Large intestine (tissue), 3 donors: ENCODE measurements at regions not wholly inside any gene's neighbourhood (a gene's known extent, or its start where the extent isn't known, plus 50 kb on each side); places are given as distances from the start of the nearest gene placed in this dataset.

Experiments
- DNase-seq, 2 donors: peaks; one replicate each; pipeline versions ENCODE4 v3.0.0 to v3.0.0-alpha.2; 2013
- H3K27ac ChIP-seq: one replicate; pipeline ENCODE4 v1.5.1; 2013; ENCODE audit warnings: low read length
- H3K27me3 ChIP-seq: 2 replicates; pipeline ENCODE4 v1.6.1; 2013; ENCODE audit warnings: low read length; ENCODE audit not compliant: control insufficient read depth, insufficient read depth
- H3K36me3 ChIP-seq: 2 replicates; pipeline ENCODE4 v1.6.1; 2013; ENCODE audit warnings: low read length; ENCODE audit not compliant: control insufficient read depth, insufficient read depth
- H3K4me1 ChIP-seq: one replicate; pipeline ENCODE4 v1.6.1; 2013; ENCODE audit warnings: low read length; ENCODE audit not compliant: control insufficient read depth, insufficient read depth
- H3K4me3 ChIP-seq: one replicate; pipeline ENCODE4 v1.5.1; 2013; ENCODE audit warnings: low read length
- H3K9me3 ChIP-seq: one replicate; pipeline ENCODE4 v1.6.1; 2013; ENCODE audit warnings: mild to moderate bottlenecking, low read depth, low read length, moderate library complexity; ENCODE audit not compliant: control insufficient read depth
- WGBS: methylation state at CpG from one replicate; pipeline ENCODE4 v1.1.5; 2013; ENCODE audit warnings: low lambda C conversion rate; ENCODE audit not compliant: insufficient coverage; 5-methylcytosine and 5-hydroxymethylcytosine counted together

GRCh38 chr13:108120302-108120701 lies 95.0 kb downstream of the LIG4 start:
- Histone ChIP-seq H3K27ac (no peak overlapping the region), H3K4me3 (no peak overlapping the region), H3K27me3 (no peaks in the 10 kb centered on the region), H3K9me3 (no peaks in the 10 kb centered on the region), H3K4me1 (peaks cover 3% of the 10 kb centered on the region), H3K36me3 (no peaks in the 10 kb centered on the region)
- DNase-seq = no peak
- 100% methylated on average over 1 of the region's 6 CpGs for WGBS

- 100% methylated on average over 1 of the region's 1 CpG for WGBS
- Histone ChIP-seq H3K27me3 (no peaks in the 10 kb centered on the region), H3K36me3 (no peaks in the 10 kb centered on the region), H3K4me1 (peaks cover 3% of the 10 kb centered on the region), H3K27ac (no peak overlapping the region), H3K4me3 (no peak overlapping the region), H3K9me3 (no peaks in the 10 kb centered on the region)
- DNase-seq = peak; percentile 23 to 55
Measured at GRCh38 chr13:108115738-108116137, 99.6 kb downstream of the LIG4 start.

DNA sequence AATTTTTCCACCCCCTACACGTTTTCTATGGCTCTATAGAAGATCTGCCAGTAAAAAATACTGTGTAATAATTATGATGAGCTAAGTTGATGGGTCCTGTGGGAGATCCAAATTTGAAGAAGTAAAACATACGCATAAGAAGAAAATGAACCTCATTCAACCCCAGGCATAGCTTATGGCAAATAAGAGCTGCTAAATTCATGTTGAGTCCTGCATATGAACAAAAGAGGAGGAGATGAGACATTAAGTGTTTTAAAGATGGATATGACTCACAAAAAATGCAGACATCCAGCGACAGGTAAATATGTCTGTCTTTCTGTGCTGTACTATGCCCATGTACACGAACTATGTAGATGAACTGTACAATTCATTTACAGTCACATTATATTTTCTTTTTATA lies 101.9 kb downstream of the LIG4 start:
- Histone ChIP-seq H3K4me1 (no peaks in the 10 kb centered on the region), H3K27me3 (no peaks in the 10 kb centered on the region), H3K9me3 (no peaks in the 10 kb centered on the region), H3K4me3 (no peak overlapping the region), H3K27ac (no peak overlapping the region), H3K36me3 (no peaks in the 10 kb centered on the region)
- DNase-seq = no peak
- 100% methylated on average over 1 of the region's 4 CpGs for whole genome bisulfite sequencing

- no peak for DNase-seq
- Histone ChIP-seq H3K9me3 (no peaks in the 10 kb centered on the region), H3K27ac (no peak overlapping the region), H3K27me3 (no peaks in the 10 kb centered on the region), H3K4me1 (no peaks in the 10 kb centered on the region), H3K4me3 (no peak overlapping the region), H3K36me3 (no peaks in the 10 kb centered on the region)
- 83% methylated on average over 1 of the region's 2 CpGs for WGBS
Measured at GRCh38 chr13:108104736-108105135, 110.6 kb downstream of the LIG4 start.

DNA sequence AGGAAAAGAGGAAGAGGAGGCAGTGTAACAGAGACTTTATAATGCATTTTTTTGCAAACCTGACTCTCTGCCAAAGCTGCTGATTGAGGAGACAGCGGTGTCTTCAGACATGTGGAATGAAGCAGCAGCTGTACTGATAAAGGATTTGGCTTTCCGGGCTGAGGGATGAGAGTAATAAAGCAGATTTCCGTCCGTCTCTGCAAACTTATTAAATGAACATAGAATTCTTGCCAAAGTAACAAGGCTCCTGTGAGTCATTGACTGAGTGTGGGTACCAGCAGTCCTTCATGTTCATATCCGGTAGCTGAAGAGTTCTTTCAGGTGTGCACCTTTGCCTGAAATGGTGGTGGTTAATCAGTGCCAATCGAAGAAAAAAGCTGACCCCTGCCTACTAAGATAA lies 112.6 kb downstream of the LIG4 start:
- H3K27ac ChIP-seq = no peak overlapping the region
- H3K27me3 ChIP-seq = no peaks in the 10 kb centered on the region
- WGBS = no CpG with 5 or more reads among the region's 6 CpGs
- no peaks in the 10 kb centered on the region for H3K36me3 ChIP-seq
- no peaks in the 10 kb centered on the region for H3K4me1 ChIP-seq
- DNase-seq = no peak
- H3K4me3 ChIP-seq = no peak overlapping the region
- H3K9me3 ChIP-seq = no peaks in the 10 kb centered on the region

DNA sequence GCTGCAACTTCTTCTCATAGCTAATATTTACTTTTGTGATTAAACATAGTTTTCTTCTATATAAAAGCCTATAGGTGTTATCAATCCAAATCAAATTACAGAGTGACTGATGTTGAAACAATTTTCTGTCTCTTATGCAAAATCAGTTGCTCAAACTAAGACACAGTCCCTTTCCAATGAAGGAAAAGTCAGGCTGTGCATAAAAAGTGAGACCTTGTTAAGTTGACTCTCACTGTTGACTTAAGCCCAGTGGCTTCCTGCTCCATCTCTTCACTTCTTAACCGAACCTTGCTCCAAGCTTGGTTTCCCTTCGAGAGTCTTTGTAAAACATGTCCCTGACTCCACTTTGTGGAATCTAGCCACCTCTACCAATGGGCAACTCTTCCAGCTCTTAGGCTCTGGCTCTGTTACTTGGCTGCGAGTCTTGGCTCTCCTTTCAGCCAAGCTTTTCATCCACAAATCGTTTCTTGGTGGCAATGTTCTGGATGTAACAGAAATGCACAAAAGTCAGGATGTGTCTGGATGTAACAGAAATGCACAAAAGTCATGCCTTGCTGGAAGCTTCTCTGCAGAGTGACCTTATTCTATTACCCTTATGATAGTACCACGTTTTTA lies 118.9 kb downstream of the LIG4 start:
- no peak for DNase-seq
- H3K9me3 ChIP-seq = no peaks in the 10 kb centered on the region
- 80% methylated on average over 2 of the region's 5 CpGs for WGBS

DNA sequence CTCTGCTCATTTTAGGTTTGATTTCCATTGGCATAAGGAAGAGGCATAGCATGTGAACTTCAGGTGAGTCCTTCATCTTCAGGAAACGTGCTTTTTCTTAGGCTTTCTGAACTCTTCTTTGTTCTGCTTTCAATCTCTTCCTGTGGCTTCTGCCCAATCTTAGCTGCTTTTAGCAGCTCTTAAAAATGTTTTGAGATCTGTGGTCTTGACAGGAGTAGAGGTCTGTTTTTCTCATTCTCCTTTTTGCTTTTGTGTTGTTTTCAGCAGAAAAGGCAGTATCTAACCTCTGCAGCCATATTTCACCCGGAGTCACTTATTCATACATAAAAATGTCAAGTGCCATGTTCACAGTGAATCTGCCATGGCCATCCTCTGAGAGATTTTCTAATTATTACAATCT lies 120.3 kb downstream of the LIG4 start:
- Histone ChIP-seq H3K4me3 (no peak overlapping the region), H3K4me1 (no peaks in the 10 kb centered on the region), H3K36me3 (no peaks in the 10 kb centered on the region), H3K27ac (no peak overlapping the region), H3K9me3 (no peaks in the 10 kb centered on the region), H3K27me3 (no peaks in the 10 kb centered on the region)
- no peak for DNase-seq
- WGBS = 92% methylated on average over 2 of the region's 2 CpGs

More for the DNA sequence above, 118.9 kb downstream of the LIG4 start:
- H3K4me3 ChIP-seq = no peak overlapping the region
- no peaks in the 10 kb centered on the region for H3K27me3 ChIP-seq
- H3K4me1 ChIP-seq = no peaks in the 10 kb centered on the region
- no peak overlapping the region for H3K27ac ChIP-seq
- no peaks in the 10 kb centered on the region for H3K36me3 ChIP-seq

DNA sequence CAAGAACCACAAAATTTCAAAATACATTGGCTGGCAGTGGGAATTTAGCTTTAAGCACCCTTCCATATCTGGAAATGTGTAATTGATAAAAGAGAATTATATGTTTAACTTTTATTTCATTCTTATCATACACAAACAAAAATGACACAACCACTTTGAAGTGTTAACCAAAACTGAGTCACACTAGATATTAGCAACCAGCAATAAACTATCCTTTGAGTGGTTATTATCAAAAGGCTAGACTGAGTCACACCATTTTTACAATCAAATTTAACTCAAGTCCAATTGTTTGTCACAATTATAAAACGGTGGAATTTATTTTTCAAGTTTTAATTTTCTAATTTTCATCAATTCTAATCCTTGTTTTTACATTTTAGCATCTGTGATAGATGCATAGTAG lies 121.7 kb downstream of the LIG4 start:
- no peaks in the 10 kb centered on the region for H3K27me3 ChIP-seq
- H3K4me1 ChIP-seq = no peaks in the 10 kb centered on the region
- H3K4me3 ChIP-seq = no peak overlapping the region
- WGBS = 0% methylated on average over 1 of the region's 1 CpG
- DNase-seq = peak in 1 of 2 donors; percentile 15
- no peak overlapping the region for H3K27ac ChIP-seq
- no peaks in the 10 kb centered on the region for H3K36me3 ChIP-seq
- H3K9me3 ChIP-seq = no peaks in the 10 kb centered on the region

DNA sequence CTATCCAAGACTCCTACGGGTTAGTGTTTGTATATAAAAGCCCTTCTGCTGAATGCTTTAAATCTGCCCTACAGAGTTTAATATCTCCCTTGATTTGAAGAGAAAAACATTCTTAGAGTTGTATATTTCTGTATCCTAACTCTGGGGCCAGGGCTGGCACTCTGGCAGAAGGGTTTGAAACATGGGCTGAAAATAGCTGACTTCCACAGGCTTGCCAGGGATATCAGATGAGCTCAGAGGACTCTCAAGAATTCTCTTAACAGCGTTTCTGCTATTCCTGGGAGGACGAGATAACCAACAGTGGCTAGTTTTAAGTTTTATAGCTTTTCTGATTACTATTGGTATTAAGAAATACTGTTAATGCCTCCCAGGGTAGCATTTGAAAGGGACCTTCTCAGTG lies 127.5 kb downstream of the LIG4 start:
- peak in 1 of 2 donors; percentile 4 for DNase-seq
- 80% methylated on average over 1 of the region's 3 CpGs for WGBS
- no peaks in the 10 kb centered on the region for H3K4me1 ChIP-seq
- H3K27ac ChIP-seq = no peak overlapping the region
- no peaks in the 10 kb centered on the region for H3K27me3 ChIP-seq
- no peak overlapping the region for H3K4me3 ChIP-seq
- H3K9me3 ChIP-seq = no peaks in the 10 kb centered on the region
- no peaks in the 10 kb centered on the region for H3K36me3 ChIP-seq

DNA sequence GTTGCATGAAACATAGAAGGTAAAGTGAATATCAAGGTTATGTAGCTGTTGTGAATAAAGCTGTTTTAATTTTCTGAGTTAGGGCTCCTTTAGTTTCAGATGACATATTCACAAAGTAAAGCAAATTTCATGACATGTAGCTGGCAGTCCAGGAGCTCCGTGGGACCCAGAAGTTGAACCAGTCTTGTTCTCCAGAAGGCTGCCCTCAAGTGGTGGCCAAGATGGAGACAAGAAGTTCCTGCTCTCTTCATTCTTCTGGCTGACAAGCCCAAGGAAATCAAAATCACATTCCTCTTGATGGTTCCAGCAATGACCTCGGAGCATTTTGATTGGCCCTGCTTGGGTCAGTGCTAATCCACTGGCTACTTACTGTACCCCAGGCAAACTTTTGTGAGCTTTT lies 128.7 kb downstream of the LIG4 start:
- Histone ChIP-seq H3K4me1 (no peaks in the 10 kb centered on the region), H3K9me3 (no peaks in the 10 kb centered on the region), H3K36me3 (no peaks in the 10 kb centered on the region), H3K27me3 (no peaks in the 10 kb centered on the region), H3K4me3 (no peak overlapping the region), H3K27ac (no peak overlapping the region)
- WGBS = no CpG with 5 or more reads among the region's 2 CpGs
- peak in 1 of 2 donors; percentile 11 for DNase-seq

DNA sequence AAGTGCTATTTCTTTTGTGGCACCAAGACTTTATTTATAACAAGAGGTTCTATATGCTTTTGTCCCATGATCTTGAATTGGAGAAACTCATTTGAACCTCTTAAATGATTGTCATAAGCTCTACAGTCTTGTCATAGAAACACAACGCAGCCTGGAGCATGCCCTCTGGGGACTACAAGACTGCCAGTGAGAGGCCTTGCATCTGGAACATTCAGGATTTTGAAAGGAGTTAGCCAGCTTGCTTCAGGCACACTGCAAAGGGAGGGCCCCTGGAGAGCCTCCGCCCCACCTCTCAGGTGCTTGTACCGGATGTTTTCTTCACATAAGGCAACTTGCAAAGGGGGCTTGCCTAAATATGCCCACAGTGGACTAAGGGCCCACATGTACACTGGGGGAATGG lies 130.5 kb downstream of the LIG4 start:
- Histone ChIP-seq H3K4me1 (no peaks in the 10 kb centered on the region), H3K27ac (no peak overlapping the region), H3K36me3 (no peaks in the 10 kb centered on the region), H3K4me3 (no peak overlapping the region), H3K27me3 (no peaks in the 10 kb centered on the region), H3K9me3 (no peaks in the 10 kb centered on the region)
- no peak for DNase-seq
- WGBS = no CpG with 5 or more reads among the region's 3 CpGs
